ENCODE measurements at regions not wholly inside any gene's neighbourhood (a gene's known extent, or its start where the extent isn't known, plus 50 kb on each side); places are given as distances from the start of the nearest gene placed in this dataset.

- TF ChIP-seq, protein P1, sequence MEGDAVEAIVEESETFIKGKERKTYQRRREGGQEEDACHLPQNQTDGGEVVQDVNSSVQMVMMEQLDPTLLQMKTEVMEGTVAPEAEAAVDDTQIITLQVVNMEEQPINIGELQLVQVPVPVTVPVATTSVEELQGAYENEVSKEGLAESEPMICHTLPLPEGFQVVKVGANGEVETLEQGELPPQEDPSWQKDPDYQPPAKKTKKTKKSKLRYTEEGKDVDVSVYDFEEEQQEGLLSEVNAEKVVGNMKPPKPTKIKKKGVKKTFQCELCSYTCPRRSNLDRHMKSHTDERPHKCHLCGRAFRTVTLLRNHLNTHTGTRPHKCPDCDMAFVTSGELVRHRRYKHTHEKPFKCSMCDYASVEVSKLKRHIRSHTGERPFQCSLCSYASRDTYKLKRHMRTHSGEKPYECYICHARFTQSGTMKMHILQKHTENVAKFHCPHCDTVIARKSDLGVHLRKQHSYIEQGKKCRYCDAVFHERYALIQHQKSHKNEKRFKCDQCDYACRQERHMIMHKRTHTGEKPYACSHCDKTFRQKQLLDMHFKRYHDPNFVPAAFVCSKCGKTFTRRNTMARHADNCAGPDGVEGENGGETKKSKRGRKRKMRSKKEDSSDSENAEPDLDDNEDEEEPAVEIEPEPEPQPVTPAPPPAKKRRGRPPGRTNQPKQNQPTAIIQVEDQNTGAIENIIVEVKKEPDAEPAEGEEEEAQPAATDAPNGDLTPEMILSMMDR (IDR thresholded peaks at IDR 0.05; ENCODE audit: low read depth, low read length), result no peak
- no peak for DNase-seq (ENCODE audit: extremely low read depth, low read depth)
These were observed 129.9 kb upstream of the PRMT8 start for GRCh38 chr12:3361146-3361545.

GRCh38 chr12:3362737-3363136 is 128.3 kb upstream of the PRMT8 start:
- DNase-seq (ENCODE audit: extremely low read depth, low read depth), result no peak
- TF ChIP-seq, protein P1 (IDR thresholded peaks at IDR 0.05; ENCODE audit: low read depth, low read length), result no peak

GRCh38 chr12:3363608-3364007 is 127.4 kb upstream of the PRMT8 start:
- no peak for DNase-seq (ENCODE audit: extremely low read depth, low read depth)
- TF ChIP-seq, protein P1 (IDR thresholded peaks at IDR 0.05; ENCODE audit: low read depth, low read length), result no peak

DNA sequence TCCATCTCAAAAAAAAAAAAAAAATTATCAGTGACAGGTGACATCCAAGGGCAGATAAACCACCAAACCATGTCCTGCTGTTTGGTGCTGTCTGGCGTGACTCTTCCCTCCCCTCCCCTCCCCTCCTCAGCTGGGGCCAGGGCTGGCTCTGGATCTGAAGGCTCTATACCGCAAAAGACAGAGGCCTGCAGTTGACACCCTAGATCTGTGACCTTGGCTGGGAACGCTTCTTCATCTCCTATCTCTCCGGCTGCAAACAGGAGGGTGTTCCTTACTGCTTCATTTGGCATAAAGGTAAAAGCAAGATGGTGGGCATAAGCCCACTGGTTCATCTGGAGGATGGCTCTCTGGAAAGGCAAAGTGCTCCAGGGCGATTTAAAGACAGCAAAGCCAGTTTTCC is 126.8 kb upstream of the PRMT8 start:
- TF ChIP-seq, protein P1 (IDR thresholded peaks at IDR 0.05; ENCODE audit: low read depth, low read length), result no peak
- no peak for DNase-seq (ENCODE audit: extremely low read depth, low read depth)

- TF ChIP-seq, protein P1 (IDR thresholded peaks at IDR 0.05; ENCODE audit: low read depth, low read length), result no peak
- DNase-seq (ENCODE audit: extremely low read depth, low read depth), result no peak
These were observed 126.1 kb upstream of the PRMT8 start for GRCh38 chr12:3364661-3365462.

DNA sequence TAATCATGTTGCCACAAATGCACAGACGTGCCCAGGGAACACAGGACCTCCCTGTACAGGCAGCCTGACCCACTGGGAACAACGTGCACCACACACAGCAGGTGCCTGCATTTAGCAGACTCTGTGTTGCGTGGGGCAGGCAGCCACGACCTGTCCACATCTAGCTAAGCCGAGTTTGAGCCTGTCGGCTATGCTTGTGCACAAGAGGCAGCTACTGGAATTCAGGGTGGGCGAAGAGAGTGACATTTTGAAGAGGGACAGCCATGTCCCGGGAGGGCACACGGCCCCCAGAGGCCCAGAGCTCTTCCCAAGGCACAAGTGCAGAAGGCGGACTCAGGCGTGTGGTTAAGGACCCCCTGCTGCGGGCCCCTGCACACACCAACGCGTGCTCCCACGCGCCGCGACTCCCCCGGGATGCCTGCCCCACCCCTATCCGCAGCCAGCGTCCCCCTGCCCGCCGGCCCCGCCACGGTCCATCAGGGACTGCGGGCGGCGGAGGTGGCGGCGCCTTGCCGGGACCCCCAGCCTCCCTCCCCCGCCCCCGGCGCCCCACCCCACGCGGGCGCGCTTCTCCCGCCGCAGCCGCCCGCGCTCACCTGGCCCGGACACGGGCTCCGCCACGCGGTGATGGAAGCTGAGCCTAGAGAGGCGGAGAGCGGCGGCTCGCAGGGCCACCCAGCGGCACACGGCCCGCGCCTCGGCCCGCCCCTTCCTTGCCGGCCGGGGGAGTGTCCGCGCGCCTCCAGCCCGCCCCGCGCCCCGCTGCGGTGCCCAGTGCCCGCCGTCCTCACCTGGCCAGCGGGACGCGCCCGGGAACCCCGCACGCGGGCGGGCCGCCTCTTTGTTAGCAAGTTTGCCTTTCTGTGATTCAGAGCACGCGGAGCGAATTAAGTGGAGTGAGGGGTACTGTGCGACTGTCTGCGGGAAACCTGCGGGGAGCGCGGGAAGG is 125.3 kb upstream of the PRMT8 start:
- DNase-seq (ENCODE audit: extremely low read depth, low read depth), result no peak
- TF ChIP-seq, protein P1 (IDR thresholded peaks at IDR 0.05; ENCODE audit: low read depth, low read length), result no peak
